GM12865 (cell line): ENCODE measurements at regions not wholly inside any gene's neighbourhood (a gene's known extent, or its start where the extent isn't known, plus 50 kb on each side); places are given as distances from the start of the nearest gene placed in this dataset.

Experiments
- DNase-seq: peaks from one replicate; pipeline ENCODE4 v3.0.0; 2010; ENCODE audit warnings: low read depth
- H3K4me3 ChIP-seq: 2 replicates; pipeline ENCODE4 v1.5.1; 2011; ENCODE audit warnings: mild to moderate bottlenecking, low read depth, low read length, control low read depth
- TF ChIP-seq, protein P1 (sequence below): IDR thresholded peaks from 2 replicates; pipeline ENCODE4 v1.5.1; 2011; ENCODE audit warnings: low read length, control low read depth, low read depth, inconsistent platforms; ENCODE audit not compliant: insufficient read depth; ENCODE audit errors: missing control alignments

DNA sequence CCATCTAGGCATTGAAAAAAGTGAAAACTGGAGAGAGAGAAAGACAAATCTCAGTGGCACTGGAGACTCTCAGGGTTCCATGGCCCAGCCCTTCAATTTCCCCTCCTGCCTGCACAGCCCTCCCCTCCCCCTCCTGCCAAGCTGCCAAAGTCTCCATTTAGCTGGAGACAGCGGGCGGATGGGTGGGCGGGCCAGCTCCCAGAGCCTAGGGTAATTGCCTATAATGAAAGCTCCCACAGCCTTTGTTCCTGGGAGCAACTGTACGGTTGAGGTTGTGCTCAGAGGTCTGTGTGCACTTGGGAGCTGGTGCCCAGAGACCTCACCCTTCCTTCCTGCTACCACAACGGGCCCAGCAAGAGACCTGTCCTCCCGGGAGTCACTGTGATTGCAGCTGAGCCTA lies 89.6 kb downstream of the NAV1 start:
- DNase-seq = no peak
- no peak overlapping the region for H3K4me3 ChIP-seq
- TF ChIP-seq, protein P1, sequence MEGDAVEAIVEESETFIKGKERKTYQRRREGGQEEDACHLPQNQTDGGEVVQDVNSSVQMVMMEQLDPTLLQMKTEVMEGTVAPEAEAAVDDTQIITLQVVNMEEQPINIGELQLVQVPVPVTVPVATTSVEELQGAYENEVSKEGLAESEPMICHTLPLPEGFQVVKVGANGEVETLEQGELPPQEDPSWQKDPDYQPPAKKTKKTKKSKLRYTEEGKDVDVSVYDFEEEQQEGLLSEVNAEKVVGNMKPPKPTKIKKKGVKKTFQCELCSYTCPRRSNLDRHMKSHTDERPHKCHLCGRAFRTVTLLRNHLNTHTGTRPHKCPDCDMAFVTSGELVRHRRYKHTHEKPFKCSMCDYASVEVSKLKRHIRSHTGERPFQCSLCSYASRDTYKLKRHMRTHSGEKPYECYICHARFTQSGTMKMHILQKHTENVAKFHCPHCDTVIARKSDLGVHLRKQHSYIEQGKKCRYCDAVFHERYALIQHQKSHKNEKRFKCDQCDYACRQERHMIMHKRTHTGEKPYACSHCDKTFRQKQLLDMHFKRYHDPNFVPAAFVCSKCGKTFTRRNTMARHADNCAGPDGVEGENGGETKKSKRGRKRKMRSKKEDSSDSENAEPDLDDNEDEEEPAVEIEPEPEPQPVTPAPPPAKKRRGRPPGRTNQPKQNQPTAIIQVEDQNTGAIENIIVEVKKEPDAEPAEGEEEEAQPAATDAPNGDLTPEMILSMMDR = no peak

DNA sequence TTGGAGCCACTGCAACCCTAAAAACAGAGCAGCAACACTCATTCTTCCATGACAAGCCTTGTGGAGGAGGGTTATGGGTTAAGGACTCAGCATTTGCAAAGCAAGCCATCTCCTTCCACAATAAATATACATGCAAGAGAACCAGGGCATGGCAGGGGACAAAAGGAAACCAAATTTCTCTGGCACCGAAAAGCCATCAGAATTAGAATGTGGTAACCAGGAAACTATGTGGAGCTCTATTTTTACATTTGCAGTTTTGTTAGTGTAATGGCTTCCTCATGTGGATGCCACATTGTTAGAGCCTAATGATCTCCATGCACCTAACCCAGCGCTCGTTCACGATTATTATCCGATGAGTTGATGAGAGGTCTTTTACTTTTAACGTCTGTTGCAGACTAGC lies 91.7 kb downstream of the NAV1 start:
- no peak for DNase-seq
- TF ChIP-seq, protein P1 = no peak
- H3K4me3 ChIP-seq = no peak overlapping the region

DNA sequence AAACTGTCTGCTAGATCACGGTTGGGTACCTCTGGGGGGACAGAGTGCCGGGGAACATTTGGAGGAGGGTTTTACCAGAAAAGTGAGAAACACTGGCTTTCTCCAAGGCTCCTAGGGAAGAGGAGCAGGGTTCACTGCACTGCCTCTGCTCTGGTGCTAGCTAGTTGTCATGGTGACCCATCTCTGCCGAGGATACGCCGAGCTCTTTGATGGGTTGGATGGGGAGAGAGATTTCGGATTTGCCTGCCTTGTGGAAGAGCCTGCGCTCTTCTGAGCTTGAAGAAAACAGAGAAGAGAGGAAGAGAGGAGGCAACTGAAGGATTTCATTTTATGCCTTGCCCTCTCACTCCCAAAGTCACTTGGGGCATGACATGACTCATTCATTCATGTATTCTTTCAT lies 92.1 kb downstream of the NAV1 start:
- DNase-seq = no peak
- TF ChIP-seq, protein P1 = no peak
- H3K4me3 ChIP-seq = no peak overlapping the region

DNA sequence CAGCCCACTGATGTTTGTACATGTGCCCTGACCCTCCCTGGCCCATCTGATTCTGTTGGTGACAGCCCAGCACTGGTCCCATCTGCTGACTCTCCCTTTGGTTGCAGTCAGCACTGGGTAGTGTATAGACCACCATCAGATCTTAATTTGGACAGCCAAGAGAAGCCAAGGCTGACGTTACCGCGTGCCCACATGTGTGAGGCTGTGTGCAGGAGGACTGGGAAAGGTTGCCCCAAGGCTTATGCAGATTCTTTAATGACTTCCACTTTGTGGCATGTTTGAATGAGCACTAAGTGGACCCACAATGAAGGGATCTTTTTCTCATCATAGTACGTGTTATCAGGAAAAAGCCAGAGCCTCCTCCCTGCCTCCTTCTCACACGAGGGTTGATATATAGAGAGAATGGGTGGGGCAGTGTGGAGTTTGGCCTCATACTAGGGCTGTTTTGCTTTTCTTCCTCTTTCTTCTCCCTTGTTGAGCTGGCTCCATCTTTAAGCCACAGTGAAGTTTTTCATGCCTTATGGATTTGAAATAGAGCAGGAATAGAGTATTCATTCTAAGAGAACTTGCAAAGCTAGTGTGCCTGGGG lies 93.5 kb downstream of the NAV1 start:
- DNase-seq = no peak
- no peak overlapping the region for H3K4me3 ChIP-seq
- TF ChIP-seq, protein P1 = no peak

DNA sequence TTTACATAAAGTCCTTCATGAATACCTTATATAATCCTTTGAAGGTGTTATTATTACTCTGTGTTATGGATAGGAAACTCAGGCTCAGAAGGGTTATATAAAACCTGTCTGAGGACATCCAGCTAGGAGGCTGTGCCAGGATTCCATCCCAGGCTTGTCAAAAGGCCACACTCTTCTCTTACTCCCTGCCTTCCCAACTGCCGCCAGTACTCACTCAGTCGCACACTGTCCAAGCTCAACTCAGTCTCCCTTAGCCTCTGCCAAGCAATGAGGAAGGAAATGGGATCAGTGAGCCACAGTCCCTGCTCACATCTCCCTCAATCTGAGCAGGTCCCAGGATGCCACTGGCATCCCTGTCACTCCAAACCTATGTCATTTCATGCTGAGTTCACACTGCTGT lies 94.4 kb downstream of the NAV1 start:
- DNase-seq = no peak
- TF ChIP-seq, protein P1 = no peak
- no peak overlapping the region for H3K4me3 ChIP-seq

DNA sequence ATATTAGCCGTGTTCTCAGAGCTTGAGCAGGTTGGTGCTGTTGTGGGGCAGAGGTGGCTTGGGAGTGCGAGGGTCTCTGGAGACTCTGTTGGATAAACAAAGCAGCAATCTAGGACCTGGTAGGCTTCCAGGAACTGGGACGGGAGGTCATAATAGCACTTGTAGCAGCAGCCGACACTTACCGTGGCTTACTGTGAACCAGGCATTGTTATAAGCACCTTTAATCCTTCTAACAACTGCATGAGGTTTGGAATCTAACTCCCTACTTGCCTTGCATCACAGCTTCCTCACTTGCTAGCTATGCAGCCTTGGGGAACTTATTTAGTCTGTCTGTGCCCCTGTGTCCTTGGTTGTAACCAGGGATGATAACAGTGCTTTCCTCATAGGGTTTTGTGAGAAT lies 94.9 kb downstream of the NAV1 start:
- no peak overlapping the region for H3K4me3 ChIP-seq
- TF ChIP-seq, protein P1 = no peak
- DNase-seq = no peak

DNA sequence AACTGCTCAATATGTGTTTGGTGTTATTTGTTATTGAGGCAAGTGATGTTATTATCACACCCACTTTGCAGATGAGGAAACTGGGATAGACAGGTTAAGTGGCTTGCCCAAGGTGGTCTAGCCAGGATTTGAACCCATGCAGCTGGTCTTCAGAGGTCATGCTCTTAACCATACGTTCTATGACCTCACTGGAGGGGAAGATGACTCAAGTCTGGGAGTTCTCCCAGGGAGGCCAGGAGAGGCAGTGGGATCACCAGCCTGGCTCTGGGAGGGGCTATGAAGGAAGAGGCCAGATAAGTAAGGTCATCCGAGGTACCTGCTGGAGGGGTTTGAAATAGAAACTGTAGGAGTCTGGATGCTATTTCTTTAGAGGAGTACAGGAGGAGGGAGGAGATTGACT lies 95.3 kb downstream of the NAV1 start:
- no peak for DNase-seq
- H3K4me3 ChIP-seq = no peak overlapping the region
- TF ChIP-seq, protein P1 = no peak
